ENCODE measurements at regions not wholly inside any gene's neighbourhood (a gene's known extent, or its start where the extent isn't known, plus 50 kb on each side); places are given as distances from the start of the nearest gene placed in this dataset.

DNA sequence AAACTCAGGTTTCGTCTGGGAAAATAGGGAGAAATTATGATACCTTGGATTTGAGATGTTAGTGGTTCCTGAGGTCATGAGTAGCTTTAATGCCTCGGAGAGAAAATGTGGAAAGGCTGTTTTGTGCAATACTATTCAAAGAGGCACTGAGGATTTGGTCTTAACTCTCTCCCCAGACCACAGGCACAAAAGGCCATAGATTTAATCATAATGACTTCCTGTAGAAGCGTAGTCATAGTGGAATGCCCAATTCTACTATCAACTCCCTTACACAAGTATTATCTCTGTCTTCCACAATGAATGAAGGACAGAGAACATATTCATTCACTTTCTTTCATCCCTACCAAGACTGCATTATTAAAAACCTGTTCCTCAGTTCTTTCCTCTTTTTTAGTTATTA, 153.0 kb upstream of the FTMT start:
- TF ChIP-seq CTCF (conservative IDR thresholded peaks at IDR 0.05): no peak
- TF ChIP-seq ZFX (IDR thresholded peaks at IDR 0.05): no peak
- H3K27ac ChIP-seq: no peak overlapping the region

- TF ChIP-seq ZFX (IDR thresholded peaks at IDR 0.05) (no peak), CTCF (conservative IDR thresholded peaks at IDR 0.05) (no peak)
- H3K27ac ChIP-seq: no peak overlapping the region
These were observed 150.0 kb upstream of the FTMT start for GRCh38 chr5:121701731-121702130.

GRCh38 chr5:121702682-121703081, 149.0 kb upstream of the FTMT start:
- no peak overlapping the region for H3K27ac ChIP-seq
- no peak for TF ChIP-seq CTCF (conservative IDR thresholded peaks at IDR 0.05)
- no peak for TF ChIP-seq ZFX (IDR thresholded peaks at IDR 0.05)

- H3K27ac ChIP-seq: no peak overlapping the region
- TF ChIP-seq ZFX (IDR thresholded peaks at IDR 0.05) (no peak), CTCF (conservative IDR thresholded peaks at IDR 0.05) (no peak)
These were observed 147.4 kb upstream of the FTMT start for GRCh38 chr5:121704291-121704690.

DNA sequence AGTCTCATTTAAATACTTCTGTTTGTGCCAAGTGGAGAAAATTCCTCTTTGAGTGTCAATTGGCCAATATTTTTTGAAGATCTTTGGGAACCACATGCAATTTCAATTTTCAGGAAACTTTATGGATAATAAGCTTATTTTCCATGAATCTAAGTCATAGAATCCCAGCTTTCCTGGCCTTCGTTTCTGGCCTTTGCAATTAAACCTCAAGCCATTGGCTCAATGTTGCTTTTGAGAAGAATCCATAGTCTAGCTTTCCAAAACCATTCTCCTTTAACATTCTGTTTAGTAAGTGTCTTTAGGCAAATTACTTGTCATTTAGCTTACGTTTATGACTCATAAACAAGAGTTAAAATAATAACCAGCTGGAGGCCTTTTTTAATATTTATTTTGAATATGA, 145.0 kb upstream of the FTMT start:
- no peak overlapping the region for H3K27ac ChIP-seq
- TF ChIP-seq ZFX (IDR thresholded peaks at IDR 0.05) (no peak), CTCF (conservative IDR thresholded peaks at IDR 0.05) (no peak)

- H3K27ac ChIP-seq: no peak overlapping the region
- TF ChIP-seq ZFX (IDR thresholded peaks at IDR 0.05): no peak
- TF ChIP-seq CTCF (conservative IDR thresholded peaks at IDR 0.05): no peak
These were observed 144.5 kb upstream of the FTMT start for GRCh38 chr5:121707178-121707577.

DNA sequence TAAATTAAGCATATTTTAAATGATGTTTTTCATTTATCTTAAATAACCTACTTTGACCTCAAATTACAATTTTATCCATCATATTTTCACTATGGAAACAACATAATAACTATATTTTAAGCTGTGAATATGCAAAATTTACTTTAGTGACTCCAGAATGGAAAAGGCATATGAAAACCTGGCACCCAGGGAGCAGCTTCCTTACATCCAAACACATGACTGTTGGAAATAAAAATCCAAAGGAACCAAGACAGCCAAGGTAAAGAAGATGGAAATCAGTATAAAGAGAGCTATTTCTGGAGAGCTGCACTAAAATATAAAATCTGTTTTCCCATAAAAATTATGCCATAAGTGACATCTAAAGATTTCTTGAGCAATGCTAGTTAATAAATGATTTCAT, 140.3 kb upstream of the FTMT start:
- no peak overlapping the region for H3K27ac ChIP-seq
- TF ChIP-seq CTCF (conservative IDR thresholded peaks at IDR 0.05) (no peak), ZFX (IDR thresholded peaks at IDR 0.05) (no peak)

All from C4-2B (cell line).